Liver (tissue), 7 donors: ENCODE measurements at regions not wholly inside any gene's neighbourhood (a gene's known extent, or its start where the extent isn't known, plus 50 kb on each side); places are given as distances from the start of the nearest gene placed in this dataset.

Experiments
- DNase-seq: peaks from one replicate; pipeline ENCODE4 v3.0.0-alpha.2; 2017; ENCODE audit warnings: low spot score
- H3K27ac ChIP-seq, 2 donors: one replicate each; pipeline ENCODE4 v1.7.0; 2013; ENCODE audit warnings: inconsistent platforms in 2 of 2, low read length in 2 of 2, control low read depth in 1 of 2, low read depth in 1 of 2, mild to moderate bottlenecking in 1 of 2
- H3K27me3 ChIP-seq, 4 donors: one replicate each; pipeline versions ENCODE4 v1.6.1 to v1.7.0; 2013; ENCODE audit warnings: low read length in 3 of 4, inconsistent platforms in 1 of 4, mild to moderate bottlenecking in 1 of 4, moderate library complexity in 1 of 4; ENCODE audit not compliant: control insufficient read depth in 4 of 4, insufficient read depth in 4 of 4
- H3K36me3 ChIP-seq, 4 donors: one replicate each; pipeline versions ENCODE4 v1.6.1 to v1.7.0; 2013; ENCODE audit warnings: low read length in 3 of 4, mild to moderate bottlenecking in 3 of 4, low read depth in 1 of 4, moderate library complexity in 1 of 4; ENCODE audit not compliant: control insufficient read depth in 4 of 4, insufficient read depth in 3 of 4
- H3K4me1 ChIP-seq, 4 donors: one replicate each; pipeline versions ENCODE4 v1.6.1 to v1.7.0; 2013; ENCODE audit warnings: low read length in 3 of 4, mild to moderate bottlenecking in 3 of 4, moderate library complexity in 1 of 4; ENCODE audit not compliant: control insufficient read depth in 4 of 4, insufficient read depth in 4 of 4
- H3K4me3 ChIP-seq, 3 donors: one replicate each; pipeline versions ENCODE4 v1.6.1 to v1.7.0; 2013; ENCODE audit warnings: low read length in 3 of 3, control low read depth in 1 of 3, low read depth in 1 of 3, mild to moderate bottlenecking in 1 of 3
- H3K9ac ChIP-seq, 2 donors: one replicate each; pipeline ENCODE4 v1.7.0; 2013; ENCODE audit warnings: low read length in 2 of 2, mild to moderate bottlenecking in 2 of 2, moderate library complexity in 2 of 2, control low read depth in 1 of 2, low read depth in 1 of 2
- H3K9me3 ChIP-seq, 4 donors: one replicate each; pipeline versions ENCODE4 v1.6.1 to v1.7.0; 2013; ENCODE audit warnings: low read length in 3 of 4; ENCODE audit not compliant: control insufficient read depth in 4 of 4
- ATF3 ChIP-seq: IDR thresholded peaks from 2 replicates; pipeline ENCODE4 v1.6.1; 2016; ENCODE audit warnings: antibody characterized with exemption
- EGR1 ChIP-seq, 2 donors: IDR thresholded peaks; 2 replicates each; pipeline ENCODE4 v1.6.1; 2016 to 2018; ENCODE audit warnings: antibody characterized with exemption in 2 of 2, low read depth in 2 of 2
- GABPA ChIP-seq, 2 donors: IDR thresholded peaks in 1 of 2; conservative IDR thresholded peaks in 1 of 2; 2 replicates each; pipeline ENCODE4 v1.6.1; 2016; ENCODE audit warnings: antibody characterized with exemption in 2 of 2, mild to moderate bottlenecking in 1 of 2, moderate library complexity in 1 of 2
- HNF4A ChIP-seq, 2 donors: conservative IDR thresholded peaks; 2 replicates each; pipeline ENCODE4 v1.6.1; 2016; ENCODE audit warnings: antibody characterized with exemption in 2 of 2, mild to moderate bottlenecking in 2 of 2
- HNF4G ChIP-seq: IDR thresholded peaks from 2 replicates; pipeline ENCODE4 v1.6.1; 2016; ENCODE audit warnings: antibody characterized with exemption
- JUND ChIP-seq, 2 donors: IDR thresholded peaks; 2 replicates each; pipeline ENCODE4 v1.6.1; 2016; ENCODE audit warnings: antibody characterized with exemption in 2 of 2
- NR2F2 ChIP-seq: IDR thresholded peaks from 2 replicates; pipeline ENCODE4 v1.6.1; 2016; ENCODE audit warnings: antibody characterized with exemption
- RAD21 ChIP-seq, 2 donors: IDR thresholded peaks; 2 replicates each; pipeline ENCODE4 v1.6.1; 2016; ENCODE audit warnings: antibody characterized with exemption in 2 of 2, mild to moderate bottlenecking in 2 of 2
- REST ChIP-seq: IDR thresholded peaks from 2 replicates; pipeline ENCODE4 v1.6.1; 2016; ENCODE audit warnings: antibody characterized with exemption, mild to moderate bottlenecking
- RXRA ChIP-seq, 2 donors: IDR thresholded peaks; 2 replicates each; pipeline ENCODE4 v1.6.1; 2017 to 2018; ENCODE audit warnings: antibody characterized with exemption in 2 of 2, mild to moderate bottlenecking in 1 of 2
- TAF1 ChIP-seq: conservative IDR thresholded peaks from 2 replicates; pipeline ENCODE4 v1.6.1; 2016; ENCODE audit warnings: antibody characterized with exemption, mild to moderate bottlenecking
- YY1 ChIP-seq: IDR thresholded peaks from 2 replicates; pipeline ENCODE4 v1.6.1; 2016; ENCODE audit warnings: antibody characterized with exemption, mild to moderate bottlenecking
- ZBTB33 ChIP-seq: IDR thresholded peaks from 2 replicates; pipeline ENCODE4 v1.6.1; 2016; ENCODE audit warnings: antibody characterized with exemption
- WGBS: extraction: QIAGEN DNeasy Blood & Tissue Kit; methylation state at CpG from one replicate; pipeline ENCODE4 v1.1.7; 2013; 5-methylcytosine and 5-hydroxymethylcytosine counted together
- TF ChIP-seq, protein P1 (sequence below): IDR thresholded peaks from 2 replicates; pipeline ENCODE4 v1.6.1; 2016; ENCODE audit warnings: antibody characterized with exemption
- donor health status: healthy.
- donor health status: healthy.
- donor health status: healthy.
- donor health status: healthy.

GRCh38 chrX:40148385-40149285, 50.9 kb upstream of the BCOR start:
- no peak overlapping the region for H3K4me3 ChIP-seq
- H3K27ac ChIP-seq, result peak overlapping the region in 1 of 2 donors; percentile 18
- peaks cover 7 to 34% (median 19%) of the 10 kb centered on the region in 4 donors for H3K4me1 ChIP-seq
- H3K9me3 ChIP-seq, result no peaks in the 10 kb centered on the region
- no peaks in the 10 kb centered on the region for H3K36me3 ChIP-seq
- no peaks in the 10 kb centered on the region for H3K27me3 ChIP-seq
- WGBS, result 65% methylated on average over 24 of the region's 24 CpGs
- no peak overlapping the region for H3K9ac ChIP-seq
- TF ChIP-seq ZBTB33, result no peak
- TF ChIP-seq RAD21 (IDR thresholded peaks at IDR 0.05), result no peak
- TF ChIP-seq, protein P1, sequence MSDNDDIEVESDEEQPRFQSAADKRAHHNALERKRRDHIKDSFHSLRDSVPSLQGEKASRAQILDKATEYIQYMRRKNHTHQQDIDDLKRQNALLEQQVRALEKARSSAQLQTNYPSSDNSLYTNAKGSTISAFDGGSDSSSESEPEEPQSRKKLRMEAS, result no peak
- TF ChIP-seq REST, result no peak
- TF ChIP-seq ATF3, result no peak
- TF ChIP-seq JUND (IDR thresholded peaks at IDR 0.05), result no peak
- TF ChIP-seq EGR1 (IDR thresholded peaks at IDR 0.05; ENCODE audit: low read depth in 2 of 2), result no peak
- no peak for TF ChIP-seq RXRA (IDR thresholded peaks at IDR 0.05)
- no peak for TF ChIP-seq YY1
- TF ChIP-seq NR2F2, result no peak
- no peak for TF ChIP-seq GABPA (IDR thresholded peaks at IDR 0.05 in 1 of 2, conservative IDR thresholded peaks at IDR 0.05 in 1 of 2)
- DNase-seq, result no peak

DNA sequence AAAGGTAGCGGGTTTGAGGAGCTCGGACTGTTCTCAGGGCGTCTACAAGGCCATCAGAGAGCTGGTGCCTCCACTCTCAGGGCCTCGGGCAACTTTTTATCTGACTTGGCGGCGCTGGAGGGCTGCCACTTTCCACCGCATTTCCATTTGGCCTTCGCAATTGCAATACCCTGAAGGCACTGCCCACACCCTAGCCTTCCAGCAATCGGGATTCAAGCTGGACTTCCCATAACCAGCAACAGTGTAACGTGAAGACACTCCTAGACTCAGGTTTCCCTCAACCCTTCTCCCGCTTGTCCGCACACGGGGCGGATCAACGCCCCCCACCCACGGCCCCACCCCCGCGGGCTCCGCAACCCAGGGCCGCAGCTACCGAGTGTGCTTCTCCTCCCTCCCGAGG, 50.2 kb upstream of the BCOR start:
- WGBS, result 79% methylated on average over 22 of the region's 22 CpGs

More for the DNA sequence above, 50.2 kb upstream of the BCOR start:
- no peaks in the 10 kb centered on the region for H3K9me3 ChIP-seq
- DNase-seq, result no peak
- no peaks in the 10 kb centered on the region for H3K36me3 ChIP-seq
- no peaks in the 10 kb centered on the region for H3K27me3 ChIP-seq
- H3K9ac ChIP-seq, result no peak overlapping the region
- TF ChIP-seq HNF4A (conservative IDR thresholded peaks at IDR 0.05) (no peak), GABPA (IDR thresholded peaks at IDR 0.05 in 1 of 2, conservative IDR thresholded peaks at IDR 0.05 in 1 of 2) (no peak), HNF4G (no peak), ZBTB33 (no peak), JUND (IDR thresholded peaks at IDR 0.05) (no peak), REST (no peak), ATF3 (no peak), RAD21 (IDR thresholded peaks at IDR 0.05) (no peak), YY1 (no peak), TAF1 (no peak), EGR1 (IDR thresholded peaks at IDR 0.05; ENCODE audit: low read depth in 2 of 2) (no peak)
- TF ChIP-seq, protein P1, result no peak
- no peak overlapping the region for H3K4me3 ChIP-seq
- peaks cover 4 to 28% (median 16%) of the 10 kb centered on the region in 4 donors for H3K4me1 ChIP-seq
- no peak overlapping the region for H3K27ac ChIP-seq
